GM12878 (cell line): ENCODE measurements at regions not wholly inside any gene's neighbourhood (a gene's known extent, or its start where the extent isn't known, plus 50 kb on each side); places are given as distances from the start of the nearest gene placed in this dataset.

ENCODE experiments used
- ATAC-seq: fragments of 200-7000 bp; cut with Tn5 transposase; 3 replicates; pipeline ENCODE4 v1.9.1; 2020; ENCODE audit warnings: mild to moderate bottlenecking, moderate library complexity
- BruUV-seq: library from RNA; stranded (reverse); fragments of 400-500 nt; replicated peaks from 2 replicates; lab custom pipeline; 2021; lab: Mats Ljungman, UMichigan
- CTCF ChIA-PET: fragments of 300-600 bp; sonication (Branson Sonifier 250); formaldehyde crosslinking; extraction: SDS; loops from one replicate; lab custom pipeline; 2021; ENCODE audit warnings: inconsistent platforms; lab: Yijun Ruan, JAX
- POLR2A ChIA-PET: fragments of 350-600 bp; formaldehyde crosslinking; extraction: SDS; loops from one replicate; lab custom pipeline; 2021; ENCODE audit warnings: inconsistent platforms; lab: Charles Lee
- RAD21 ChIA-PET: fragments of 300-600 bp; sonication (Branson Sonifier 250); formaldehyde crosslinking; loops from one replicate; lab custom pipeline; 2023; ENCODE audit warnings: antibody characterized with exemption; ENCODE audit not compliant: unreplicated experiment; lab: Charles Lee
- SMC1A ChIA-PET: fragments of 300-600 bp; sonication (Branson Sonifier 250); formaldehyde crosslinking; loops from one replicate; lab custom pipeline; 2023; ENCODE audit not compliant: unreplicated experiment, uncharacterized antibody; lab: Charles Lee
- DNase-seq: peaks from one replicate; pipeline ENCODE4 v3.0.0-alpha.2; 2011; ENCODE audit warnings: low read depth, low spot score
- FAIRE-seq: peaks from 3 replicates; lab custom pipeline; 2011; peaks lifted over from hg19 to GRCh38; lab: Jason Lieb, UNC
- H2AFZ ChIP-seq: 2 replicates; pipeline ENCODE4 v1.6.0; 2011; ENCODE audit warnings: low read depth, low read length, control low read depth; ENCODE audit not compliant: control insufficient read depth
- H3K27ac ChIP-seq: 2 replicates; pipeline ENCODE4 v1.5.1; 2011; ENCODE audit warnings: control low read depth; ENCODE audit not compliant: control insufficient read depth, insufficient read depth
- H3K27me3 ChIP-seq, 2 experiments: replicated peaks in 1 of 2; 2 replicates each; pipeline versions ENCODE4 v1.6.0 to v1.6.1; 2011; ENCODE audit warnings: low read length in 1 of 2; ENCODE audit not compliant: control insufficient read depth in 2 of 2, insufficient read depth in 2 of 2
- H3K36me3 ChIP-seq, 2 experiments: 2 replicates each; pipeline ENCODE4 v1.5.1; 2011; ENCODE audit warnings: low read length in 1 of 2; ENCODE audit not compliant: control insufficient read depth in 2 of 2, insufficient read depth in 2 of 2
- H3K4me1 ChIP-seq: 2 replicates; pipeline ENCODE4 v1.6.1; 2011; ENCODE audit warnings: mild to moderate bottlenecking, low read length, moderate library complexity, mixed read lengths; ENCODE audit not compliant: control insufficient read depth, insufficient read depth
- H3K4me2 ChIP-seq: 2 replicates; pipeline ENCODE4 v1.6.0; 2011; ENCODE audit warnings: control low read depth; ENCODE audit not compliant: control insufficient read depth, insufficient read depth
- H3K4me3 ChIP-seq: fragments of 200-600 bp; sonication (generic); 2 replicates; pipeline ENCODE4 v1.5.1; 2016
- H3K79me2 ChIP-seq: 2 replicates; pipeline ENCODE4 v1.6.0; 2011; ENCODE audit warnings: low read length; ENCODE audit not compliant: control insufficient read depth, insufficient read depth
- H3K9ac ChIP-seq: 2 replicates; pipeline ENCODE4 v1.8.0; 2011; ENCODE audit warnings: low read length, control low read depth, mixed read lengths; ENCODE audit not compliant: control insufficient read depth, insufficient read depth
- H3K9me3 ChIP-seq: replicated peaks from 3 replicates; pipeline ENCODE4 v1.5.1; 2011; ENCODE audit warnings: mild to moderate bottlenecking, low read length; ENCODE audit not compliant: control insufficient read depth, insufficient read depth
- H4K20me1 ChIP-seq: 2 replicates; pipeline ENCODE4 v1.6.0; 2011; ENCODE audit not compliant: control insufficient read depth, insufficient read depth
- ATF7 ChIP-seq: fragments of 450-650 bp; IDR thresholded peaks from 2 replicates; pipeline ENCODE4 v1.6.1; 2016; ENCODE audit warnings: low read depth, mild to moderate bottlenecking
- E2F8 ChIP-seq: fragments of 450-650 bp; IDR thresholded peaks from 2 replicates; pipeline ENCODE4 v1.6.1; 2018; ENCODE audit warnings: mild to moderate bottlenecking, low read depth, moderate library complexity; ENCODE audit not compliant: partially characterized antibody
- EED ChIP-seq: sonication (generic); IDR thresholded peaks from 2 replicates; pipeline ENCODE4 v1.6.1; 2016; ENCODE audit warnings: antibody characterized with exemption, low read depth
- HDAC2 ChIP-seq: fragments of 200-600 bp; sonication (generic); IDR thresholded peaks from 2 replicates; pipeline ENCODE4 v1.6.1; 2017
- KLF5 ChIP-seq: fragments of 450-650 bp; IDR thresholded peaks from 2 replicates; pipeline ENCODE4 v1.6.1; 2014; ENCODE audit warnings: mild to moderate bottlenecking; ENCODE audit not compliant: partially characterized antibody
- NFYB ChIP-seq: IDR thresholded peaks from 2 replicates; pipeline ENCODE4 v1.6.1; 2011; ENCODE audit warnings: low read depth, mild to moderate bottlenecking, low read length, improper control_type of control experiment, moderate library complexity; ENCODE audit not compliant: insufficient read depth
- PRDM15 ChIP-seq: fragments of 450-650 bp; formaldehyde crosslinking; IDR thresholded peaks from 2 replicates; pipeline ENCODE4 v1.4.0; 2020; ENCODE audit warnings: mild to moderate bottlenecking, moderate library complexity
- RBBP5 ChIP-seq: fragments of 200-600 bp; sonication (generic); conservative IDR thresholded peaks from 2 replicates; pipeline ENCODE4 v1.6.1; 2016
- RFX5 ChIP-seq: IDR thresholded peaks from 2 replicates; pipeline ENCODE4 v1.6.1; 2011; ENCODE audit warnings: low read depth, low read length, improper control_type of control experiment
- SRF ChIP-seq, 2 experiments: IDR thresholded peaks; 2 replicates each; pipeline ENCODE4 v1.6.1; 2011; ENCODE audit warnings: low read depth in 2 of 2, low read length in 2 of 2, mild to moderate bottlenecking in 1 of 2, moderate library complexity in 1 of 2
- USF1 ChIP-seq: IDR thresholded peaks from 2 replicates; pipeline ENCODE4 v1.6.1; 2011; ENCODE audit warnings: borderline replicate concordance, low read depth, mild to moderate bottlenecking, moderate library complexity, mixed read lengths, low read length; ENCODE audit not compliant: insufficient read depth; ENCODE audit errors: extremely low read length
- ZNF217 ChIP-seq: fragments of 450-650 bp; IDR thresholded peaks from 2 replicates; pipeline ENCODE4 v1.6.1; 2017; ENCODE audit warnings: antibody characterized with exemption, mild to moderate bottlenecking
- ZNF24 ChIP-seq: fragments of 450-650 bp; IDR thresholded peaks from 2 replicates; pipeline ENCODE4 v1.6.1; 2017; ENCODE audit warnings: antibody characterized with exemption, mild to moderate bottlenecking
- ZNF384 ChIP-seq: IDR thresholded peaks from 2 replicates; pipeline ENCODE4 v1.6.1; 2012; ENCODE audit warnings: low read depth, mild to moderate bottlenecking, low read length, improper control_type of control experiment, borderline replicate concordance
- WGBS: methylation state at CpG from one replicate; pipeline ENCODE4 v1.1.6; 2016; ENCODE audit warnings: low lambda C conversion rate; ENCODE audit not compliant: insufficient replicate concordance, insufficient coverage; ENCODE audit errors: missing lambda C conversion rate; 5-methylcytosine and 5-hydroxymethylcytosine counted together
- in situ Hi-C: fragments of 300-500 bp; cut with MboI; formaldehyde crosslinking; loops from 9 replicates; pipeline ENCODE4 v1.14.3; 2018; ENCODE audit warnings: mixed read lengths
- intact Hi-C: fragments of 100-400 bp; cut with micrococcal nuclease; formaldehyde crosslinking; loops from one replicate; pipeline ENCODE4 v1.14.2; 2022; ENCODE audit not compliant: unreplicated experiment

GRCh38 chr10:128324058-128324827 is 198.0 kb upstream of the MKI67 start (continued):
- TF ChIP-seq USF1 (no peak), KLF5 (no peak), RBBP5 (no peak), EED (no peak)
- TF ChIP-seq, all 136 proteins: peak for 2

- H2AFZ ChIP-seq = no peak overlapping the region
- no peak overlapping the region for H3K4me2 ChIP-seq
- H3K4me1 ChIP-seq = no peaks in the 10 kb centered on the region
- CTCF ChIA-PET = no interaction called here
- DNase-seq = no peak
- H3K27me3 ChIP-seq = no peaks in the 10 kb centered on the region
- no peaks in the 10 kb centered on the region for H4K20me1 ChIP-seq
- 50% methylated on average over 9 of the region's 9 CpGs for WGBS
- H3K9ac ChIP-seq = no peak overlapping the region
- no TSS peak for BruUV-seq
- no peaks in the 10 kb centered on the region for H3K36me3 ChIP-seq
- TF ChIP-seq SRF (IDR thresholded peaks at IDR 0.05; ENCODE audit: low read depth in 2 of 2, low read length in 2 of 2) (no peak), RFX5 (no peak), ZNF384 (no peak), HDAC2 (no peak), ZNF217 (no peak), ATF7 (no peak), E2F8 (no peak), PRDM15 (CRISPR knock-in tag) (no peak), RBBP5 (no peak), ZNF24 (no peak), NFYB (no peak)
- H3K9me3 ChIP-seq = no peaks in the 10 kb centered on the region
- SMC1A ChIA-PET = no interaction called here
- H3K79me2 ChIP-seq = no peaks in the 10 kb centered on the region
- H3K4me3 ChIP-seq = no peak overlapping the region
- no peak for ATAC-seq
- in situ Hi-C loops (no loop called here), intact Hi-C loops (no loop called here)
- no peak overlapping the region for H3K27ac ChIP-seq
- RAD21 ChIA-PET = no interaction called here
- FAIRE-seq = no peak
- POLR2A ChIA-PET = interaction anchor here (0.6 kb wide), 1 partner anchor 1164 kb away, joined by 3 read pairs; no protein-coding TSS in a partner anchor
These were observed 199.6 kb upstream of the MKI67 start for GRCh38 chr10:128325788-128326187.
